HFF-Myc (cell line): ENCODE measurements at regions not wholly inside any gene's neighbourhood (a gene's known extent, or its start where the extent isn't known, plus 50 kb on each side); places are given as distances from the start of the nearest gene placed in this dataset.

ENCODE experiments used
- DNase-seq: peaks from one replicate; pipeline ENCODE4 v3.0.0-alpha.2; 2011; ENCODE audit warnings: low read depth; ENCODE audit errors: extremely low read depth
- H3K4me3 ChIP-seq: replicated peaks from 2 replicates; pipeline ENCODE4 v1.5.1; 2011; ENCODE audit warnings: low read depth, mild to moderate bottlenecking, control low read depth, low read length
- TF ChIP-seq, protein P1 (sequence below): IDR thresholded peaks from 2 replicates; pipeline ENCODE4 v1.5.1; 2012; ENCODE audit warnings: mild to moderate bottlenecking, low read depth, low read length, control low read depth; ENCODE audit errors: missing control alignments

DNA sequence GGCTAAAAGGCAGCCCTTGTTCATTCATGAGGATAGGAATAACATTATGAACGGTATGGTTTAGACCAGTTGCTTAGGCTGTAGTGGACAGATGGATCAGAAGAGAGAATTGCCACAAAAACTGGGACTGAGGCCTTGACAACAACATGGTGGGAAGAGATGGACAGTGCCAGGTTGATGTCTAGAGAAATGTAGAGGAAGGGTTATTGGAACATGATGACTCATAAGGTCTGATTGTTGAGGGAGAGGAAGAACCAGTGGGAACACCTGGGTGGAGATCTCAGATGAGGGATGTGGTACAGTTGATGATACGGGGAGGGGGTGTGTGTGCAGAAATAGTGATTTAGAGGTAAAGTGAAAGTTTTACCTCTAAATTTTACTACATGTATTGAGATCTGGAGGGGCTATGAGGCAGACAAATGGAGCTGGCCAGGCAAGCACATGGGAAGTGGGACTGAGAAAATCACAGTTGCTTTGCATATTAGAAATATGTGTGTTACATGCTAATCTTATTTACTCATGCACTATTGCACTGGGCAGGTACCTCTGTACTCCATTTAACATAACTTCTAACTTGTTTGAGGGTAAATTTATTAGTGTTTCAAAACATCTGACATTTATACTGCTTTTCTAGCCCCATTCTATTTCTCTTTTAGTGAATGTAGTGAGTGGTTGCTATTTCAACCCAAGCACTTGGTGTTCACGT is 65.6 kb downstream of the PLCE1 start:
- TF ChIP-seq, protein P1, sequence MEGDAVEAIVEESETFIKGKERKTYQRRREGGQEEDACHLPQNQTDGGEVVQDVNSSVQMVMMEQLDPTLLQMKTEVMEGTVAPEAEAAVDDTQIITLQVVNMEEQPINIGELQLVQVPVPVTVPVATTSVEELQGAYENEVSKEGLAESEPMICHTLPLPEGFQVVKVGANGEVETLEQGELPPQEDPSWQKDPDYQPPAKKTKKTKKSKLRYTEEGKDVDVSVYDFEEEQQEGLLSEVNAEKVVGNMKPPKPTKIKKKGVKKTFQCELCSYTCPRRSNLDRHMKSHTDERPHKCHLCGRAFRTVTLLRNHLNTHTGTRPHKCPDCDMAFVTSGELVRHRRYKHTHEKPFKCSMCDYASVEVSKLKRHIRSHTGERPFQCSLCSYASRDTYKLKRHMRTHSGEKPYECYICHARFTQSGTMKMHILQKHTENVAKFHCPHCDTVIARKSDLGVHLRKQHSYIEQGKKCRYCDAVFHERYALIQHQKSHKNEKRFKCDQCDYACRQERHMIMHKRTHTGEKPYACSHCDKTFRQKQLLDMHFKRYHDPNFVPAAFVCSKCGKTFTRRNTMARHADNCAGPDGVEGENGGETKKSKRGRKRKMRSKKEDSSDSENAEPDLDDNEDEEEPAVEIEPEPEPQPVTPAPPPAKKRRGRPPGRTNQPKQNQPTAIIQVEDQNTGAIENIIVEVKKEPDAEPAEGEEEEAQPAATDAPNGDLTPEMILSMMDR: no peak
- no peak for DNase-seq
- H3K4me3 ChIP-seq: no peak overlapping the region

DNA sequence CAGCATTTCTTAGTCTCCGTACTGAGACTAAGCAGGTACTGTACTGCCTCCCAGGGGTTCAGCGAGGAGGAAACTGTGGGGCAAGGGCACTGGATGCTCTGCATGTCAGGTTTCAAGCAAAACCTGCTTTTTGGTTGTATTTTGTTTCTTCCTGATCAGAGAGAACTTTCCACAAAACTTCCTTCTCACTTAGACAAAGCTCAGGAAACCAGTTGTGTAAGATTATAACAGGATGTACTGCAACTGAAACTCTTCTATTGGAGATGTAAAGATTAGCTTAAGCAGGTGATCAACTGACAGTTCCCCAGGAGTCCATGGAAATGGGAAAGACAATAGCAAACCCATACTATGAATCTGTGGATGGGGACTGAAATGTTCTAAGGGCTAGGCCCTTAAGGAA is 67.3 kb downstream of the PLCE1 start:
- no peak overlapping the region for H3K4me3 ChIP-seq
- TF ChIP-seq, protein P1: no peak
- no peak for DNase-seq

DNA sequence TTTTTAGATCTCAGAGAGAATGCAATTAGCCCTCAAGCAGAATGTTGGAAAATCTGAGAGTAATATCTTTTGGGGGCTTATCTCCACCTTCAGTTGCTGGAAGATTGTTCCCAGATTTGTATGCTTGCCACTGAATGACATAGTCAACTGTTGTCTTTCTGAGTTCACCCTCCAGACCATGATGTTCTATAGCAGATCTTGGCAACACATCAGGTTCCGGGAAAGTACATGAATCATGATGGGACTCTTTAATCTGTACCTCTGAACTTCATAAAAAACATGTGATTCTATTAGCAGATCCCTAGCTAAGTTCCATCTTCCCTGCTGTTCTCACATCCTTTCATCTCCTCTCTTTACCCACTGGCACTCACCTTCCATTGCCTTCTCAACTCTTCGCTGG is 68.9 kb downstream of the PLCE1 start:
- no peak overlapping the region for H3K4me3 ChIP-seq
- TF ChIP-seq, protein P1: no peak
- DNase-seq: no peak

DNA sequence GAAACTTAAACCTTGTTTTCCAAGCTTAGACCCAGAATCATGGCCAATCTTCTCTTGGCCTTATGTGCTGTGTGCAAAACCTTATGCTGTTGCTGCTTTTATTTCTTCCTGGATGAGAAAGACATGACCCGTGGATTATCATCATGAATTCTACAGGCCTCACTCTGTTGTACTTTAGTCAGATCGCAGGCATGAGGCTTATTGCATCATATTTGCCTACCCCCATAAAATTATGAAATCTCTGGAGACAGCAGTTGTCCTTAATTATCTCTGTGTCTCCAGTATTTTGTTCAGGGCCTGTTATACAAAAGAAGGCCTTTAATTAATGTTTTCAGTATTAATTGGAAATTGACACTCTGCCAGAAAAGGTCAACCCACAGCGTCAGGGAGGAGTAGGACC is 71.6 kb downstream of the PLCE1 start:
- no peak for DNase-seq
- TF ChIP-seq, protein P1: no peak
- H3K4me3 ChIP-seq: no peak overlapping the region

DNA sequence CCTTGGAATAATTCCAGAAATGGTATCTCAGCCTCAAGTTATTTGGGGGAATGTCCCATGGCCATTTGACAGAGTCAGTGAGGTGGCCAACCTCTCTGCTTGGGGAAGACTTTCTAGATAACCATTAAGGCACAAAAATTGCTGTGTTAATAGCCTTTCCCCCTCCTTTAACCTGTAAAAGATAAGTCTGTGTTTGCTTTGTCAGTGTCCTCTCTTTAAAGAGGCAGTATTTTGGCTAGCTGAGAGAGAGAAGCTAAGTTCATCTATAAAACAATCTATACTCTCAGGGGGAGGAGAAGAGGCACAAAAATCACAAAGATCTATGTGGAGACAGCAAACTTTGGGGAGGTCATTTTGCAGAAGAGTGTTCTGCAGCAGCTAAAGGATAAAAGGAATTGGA is 72.1 kb downstream of the PLCE1 start:
- TF ChIP-seq, protein P1: no peak
- no peak for DNase-seq
- no peak overlapping the region for H3K4me3 ChIP-seq

DNA sequence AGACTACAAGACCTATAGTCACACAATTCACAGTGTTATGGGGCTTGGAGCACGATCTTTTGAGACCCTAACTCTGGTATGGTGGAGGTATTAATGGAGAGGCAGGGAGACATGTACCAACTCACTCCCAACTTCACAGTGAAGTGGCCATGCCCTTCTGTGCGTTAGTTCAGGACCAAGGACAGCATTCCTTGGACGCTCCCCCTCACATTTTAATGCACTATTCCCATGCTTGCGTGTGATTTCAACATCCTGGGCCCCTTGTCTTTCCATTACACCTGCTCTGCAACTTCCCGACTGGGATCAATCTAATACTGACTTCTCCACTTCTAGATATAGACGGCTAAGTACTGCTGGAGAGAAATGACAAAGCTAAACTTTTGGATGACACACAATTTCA is 72.7 kb downstream of the PLCE1 start:
- no peak overlapping the region for H3K4me3 ChIP-seq
- TF ChIP-seq, protein P1: no peak

DNA sequence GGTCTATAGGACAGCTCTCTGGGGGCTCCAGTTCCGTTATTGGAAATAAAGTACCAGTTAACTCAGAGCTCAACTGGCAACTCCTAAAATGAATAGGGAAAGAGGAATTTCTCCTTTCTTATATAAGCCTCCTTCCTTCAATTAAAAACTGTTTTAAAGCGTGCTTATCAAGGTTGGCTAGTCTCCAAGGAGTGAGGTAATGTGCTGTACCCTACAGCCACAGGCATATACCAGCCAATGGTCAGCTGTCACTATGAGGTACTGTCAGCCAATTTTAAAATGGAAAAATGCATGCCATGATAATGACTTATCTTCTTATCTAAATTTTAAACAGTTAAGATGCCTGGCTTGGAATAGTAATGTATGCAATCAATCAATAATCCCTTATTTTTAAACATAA is 76.2 kb downstream of the PLCE1 start:
- TF ChIP-seq, protein P1: no peak
- no peak for DNase-seq
- H3K4me3 ChIP-seq: no peak overlapping the region

More for the DNA sequence above, 72.7 kb downstream of the PLCE1 start:
- DNase-seq: peak; percentile 21
